ENCODE measurements at regions not wholly inside any gene's neighbourhood (a gene's known extent, or its start where the extent isn't known, plus 50 kb on each side); places are given as distances from the start of the nearest gene placed in this dataset.

DNA sequence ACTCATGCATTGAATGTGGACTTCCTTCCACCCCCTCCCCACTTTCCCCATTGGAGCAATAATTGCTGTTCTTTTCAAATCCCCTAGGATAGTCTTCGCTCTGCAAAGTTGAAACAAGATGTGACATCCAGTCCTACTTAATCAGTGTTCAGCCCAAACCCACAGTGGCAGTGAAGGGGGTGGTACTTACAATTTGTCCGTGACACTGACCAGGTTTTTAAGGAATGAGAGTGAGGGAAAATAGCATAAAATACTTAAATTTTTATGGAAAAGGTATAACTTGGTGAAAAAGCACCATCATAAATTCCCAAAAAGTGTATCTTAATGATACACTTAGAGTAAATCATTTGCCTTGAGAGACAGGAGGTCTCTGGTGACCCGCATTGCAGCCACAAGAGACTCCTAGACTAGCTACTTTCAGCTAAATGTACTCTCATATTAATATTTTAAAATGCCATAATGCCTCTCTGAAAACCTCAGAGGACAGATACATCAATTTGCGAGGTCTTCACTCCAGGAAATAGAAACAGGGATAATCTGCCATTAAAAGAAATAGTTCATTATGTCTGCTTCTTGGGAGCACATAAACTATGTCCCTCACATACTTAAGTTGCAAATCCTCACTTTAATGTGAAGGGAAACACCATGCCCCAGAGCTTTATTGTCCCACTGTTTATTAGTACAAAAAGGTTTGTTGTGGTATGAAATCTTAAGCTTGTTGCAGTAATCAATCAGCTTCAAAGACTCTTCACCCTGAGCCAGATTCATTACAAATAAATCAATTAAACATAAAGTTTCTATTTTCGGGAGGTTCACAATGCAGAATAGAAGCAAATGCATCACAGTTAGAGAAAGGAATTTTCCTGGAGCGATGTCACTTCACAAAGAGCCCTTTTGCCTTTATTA, 343.6 kb upstream of the ISL1 start:
- no peak for DNase-seq (ENCODE audit: low spot score in 2 of 2, unreplicated experiment in 2 of 2)

DNA sequence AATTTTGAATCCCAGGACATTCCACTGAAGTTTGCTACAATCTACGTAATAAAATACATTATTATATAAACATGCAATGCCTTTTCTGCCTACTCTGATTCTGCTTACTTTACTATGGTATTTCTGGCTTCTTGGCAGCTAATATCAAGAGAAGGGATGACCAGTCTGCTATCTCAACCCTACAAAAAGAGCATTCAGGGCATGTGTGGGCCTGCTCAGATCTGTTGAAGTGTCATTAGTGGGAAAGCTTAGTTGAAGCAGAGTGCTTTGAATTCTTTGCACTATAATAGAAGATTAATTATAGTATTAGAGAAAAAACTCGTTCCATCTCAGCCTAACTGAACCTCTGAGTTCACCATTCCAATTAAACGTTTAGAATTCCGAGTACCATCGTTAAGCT, 339.5 kb upstream of the ISL1 start:
- no peak overlapping the region for H3K4me3 Mint-ChIP-seq
- H3K36me3 Mint-ChIP-seq = no peaks in the 10 kb centered on the region
- H3K4me1 Mint-ChIP-seq = peaks cover 48% of the 10 kb centered on the region
- TF ChIP-seq, protein P1, sequence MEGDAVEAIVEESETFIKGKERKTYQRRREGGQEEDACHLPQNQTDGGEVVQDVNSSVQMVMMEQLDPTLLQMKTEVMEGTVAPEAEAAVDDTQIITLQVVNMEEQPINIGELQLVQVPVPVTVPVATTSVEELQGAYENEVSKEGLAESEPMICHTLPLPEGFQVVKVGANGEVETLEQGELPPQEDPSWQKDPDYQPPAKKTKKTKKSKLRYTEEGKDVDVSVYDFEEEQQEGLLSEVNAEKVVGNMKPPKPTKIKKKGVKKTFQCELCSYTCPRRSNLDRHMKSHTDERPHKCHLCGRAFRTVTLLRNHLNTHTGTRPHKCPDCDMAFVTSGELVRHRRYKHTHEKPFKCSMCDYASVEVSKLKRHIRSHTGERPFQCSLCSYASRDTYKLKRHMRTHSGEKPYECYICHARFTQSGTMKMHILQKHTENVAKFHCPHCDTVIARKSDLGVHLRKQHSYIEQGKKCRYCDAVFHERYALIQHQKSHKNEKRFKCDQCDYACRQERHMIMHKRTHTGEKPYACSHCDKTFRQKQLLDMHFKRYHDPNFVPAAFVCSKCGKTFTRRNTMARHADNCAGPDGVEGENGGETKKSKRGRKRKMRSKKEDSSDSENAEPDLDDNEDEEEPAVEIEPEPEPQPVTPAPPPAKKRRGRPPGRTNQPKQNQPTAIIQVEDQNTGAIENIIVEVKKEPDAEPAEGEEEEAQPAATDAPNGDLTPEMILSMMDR (IDR thresholded peaks at IDR 0.05; ENCODE audit: unreplicated experiment) = no peak
- H3K27ac Mint-ChIP-seq = no peak overlapping the region
- H3K9me3 Mint-ChIP-seq = no peaks in the 10 kb centered on the region
- H3K27me3 Mint-ChIP-seq (ENCODE audit: low read depth) = no peaks in the 10 kb centered on the region
- DNase-seq (ENCODE audit: low spot score in 2 of 2, unreplicated experiment in 2 of 2) = no peak

More for the DNA sequence above, 343.6 kb upstream of the ISL1 start:
- H3K36me3 Mint-ChIP-seq = no peaks in the 10 kb centered on the region
- H3K4me3 Mint-ChIP-seq = no peak overlapping the region
- no peaks in the 10 kb centered on the region for H3K27me3 Mint-ChIP-seq (ENCODE audit: low read depth)
- peaks cover 40% of the 10 kb centered on the region for H3K4me1 Mint-ChIP-seq
- TF ChIP-seq, protein P1 (IDR thresholded peaks at IDR 0.05; ENCODE audit: unreplicated experiment) = no peak
- no peaks in the 10 kb centered on the region for H3K9me3 Mint-ChIP-seq
- peak overlapping the region; percentile 4 for H3K27ac Mint-ChIP-seq

DNA sequence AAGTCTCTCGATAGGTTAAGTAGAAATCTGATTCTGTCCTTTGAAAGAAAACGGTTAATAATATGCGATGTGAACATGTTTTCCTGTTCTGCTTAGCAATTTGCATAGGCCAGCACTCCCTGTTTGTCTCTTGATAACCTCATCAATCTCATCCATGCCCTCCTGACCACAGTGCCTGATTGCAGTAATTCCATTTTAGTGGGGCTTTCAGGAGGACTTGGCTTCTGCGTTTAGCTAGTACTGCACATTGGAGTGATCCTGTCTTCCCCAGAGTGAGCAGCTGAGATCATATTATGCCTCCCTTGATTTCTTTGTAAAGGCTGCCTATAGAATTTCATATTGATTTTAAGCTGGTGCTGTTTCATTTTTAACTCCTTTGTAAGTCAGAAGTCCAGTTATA, 335.9 kb upstream of the ISL1 start:
- no peaks in the 10 kb centered on the region for H3K27me3 Mint-ChIP-seq (ENCODE audit: low read depth)
- TF ChIP-seq, protein P1 (IDR thresholded peaks at IDR 0.05; ENCODE audit: unreplicated experiment) = no peak
- H3K4me1 Mint-ChIP-seq = peaks cover 42% of the 10 kb centered on the region
- no peaks in the 10 kb centered on the region for H3K9me3 Mint-ChIP-seq
- no peak overlapping the region for H3K27ac Mint-ChIP-seq
- DNase-seq (ENCODE audit: low spot score in 2 of 2, unreplicated experiment in 2 of 2) = no peak
- no peak overlapping the region for H3K4me3 Mint-ChIP-seq
- H3K36me3 Mint-ChIP-seq = no peaks in the 10 kb centered on the region

DNA sequence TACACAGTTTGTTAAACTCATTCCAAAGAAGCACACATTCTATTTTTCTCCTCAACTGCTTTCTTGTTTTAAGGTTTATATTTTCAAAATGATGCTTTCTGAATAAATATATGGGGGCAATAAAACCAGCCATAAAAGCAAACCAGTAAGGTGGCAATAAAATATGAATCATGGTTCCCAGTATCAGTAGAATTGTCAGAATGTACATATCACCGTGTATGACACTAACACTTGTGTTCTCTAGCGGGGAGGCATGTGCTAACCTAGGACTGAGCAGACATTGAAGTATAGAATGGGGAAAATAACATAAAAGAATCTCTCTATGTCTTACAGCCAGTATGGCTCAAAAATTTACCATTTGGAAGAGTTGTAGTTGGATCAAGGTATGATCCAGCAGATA, 329.9 kb upstream of the ISL1 start:
- no peaks in the 10 kb centered on the region for H3K27me3 Mint-ChIP-seq (ENCODE audit: low read depth)
- peaks cover 13% of the 10 kb centered on the region for H3K9me3 Mint-ChIP-seq
- no peak for DNase-seq (ENCODE audit: low spot score in 2 of 2, unreplicated experiment in 2 of 2)
- no peak overlapping the region for H3K4me3 Mint-ChIP-seq
- H3K36me3 Mint-ChIP-seq = no peaks in the 10 kb centered on the region
- H3K27ac Mint-ChIP-seq = no peak overlapping the region
- TF ChIP-seq, protein P1 (IDR thresholded peaks at IDR 0.05; ENCODE audit: unreplicated experiment) = no peak
- H3K4me1 Mint-ChIP-seq = peaks cover 13% of the 10 kb centered on the region

DNA sequence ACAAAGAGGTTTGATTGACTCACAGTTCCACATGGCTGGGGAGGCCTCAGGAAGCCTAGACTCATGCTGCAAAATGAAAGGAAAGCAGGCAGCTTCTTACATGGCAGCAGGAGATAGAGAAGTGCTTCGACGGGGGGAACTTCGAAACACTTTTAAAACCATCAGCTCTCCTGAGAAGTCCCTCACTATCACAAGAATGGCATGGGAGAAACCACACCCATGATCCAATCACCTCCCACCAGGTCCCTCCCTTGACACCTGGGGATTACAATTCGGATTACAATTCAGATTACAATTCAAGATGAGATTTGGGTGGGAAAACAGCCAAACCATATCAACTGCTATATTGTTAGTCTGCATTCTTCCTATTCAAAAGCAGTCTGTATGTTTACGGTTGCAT, 322.3 kb upstream of the ISL1 start:
- H3K9me3 Mint-ChIP-seq = peaks cover 29% of the 10 kb centered on the region
- no peak for DNase-seq (ENCODE audit: low spot score in 2 of 2, unreplicated experiment in 2 of 2)
- H3K27me3 Mint-ChIP-seq (ENCODE audit: low read depth) = no peaks in the 10 kb centered on the region
- no peak overlapping the region for H3K4me3 Mint-ChIP-seq
- H3K27ac Mint-ChIP-seq = no peak overlapping the region
- TF ChIP-seq, protein P1 (IDR thresholded peaks at IDR 0.05; ENCODE audit: unreplicated experiment) = no peak
- no peaks in the 10 kb centered on the region for H3K4me1 Mint-ChIP-seq
- H3K36me3 Mint-ChIP-seq = peaks cover 6% of the 10 kb centered on the region
